ENCODE measurements at regions not wholly inside any gene's neighbourhood (a gene's known extent, or its start where the extent isn't known, plus 50 kb on each side); places are given as distances from the start of the nearest gene placed in this dataset.

- Histone ChIP-seq H3K4me2 (ENCODE audit: low read length) (no peak overlapping the region), H3K4me3 (ENCODE audit: insufficient read depth, low read depth, low read length) (no peak overlapping the region), H4K20me1 (ENCODE audit: insufficient read depth, low read length) (no peaks in the 10 kb centered on the region), H3K36me3 (ENCODE audit: insufficient read depth, low read length) (no peaks in the 10 kb centered on the region), H3K27ac (ENCODE audit: low read depth, low read length) (no peak overlapping the region), H3K9ac (ENCODE audit: low read length) (no peak overlapping the region), H2AFZ (ENCODE audit: low read depth, low read length) (no peak overlapping the region), H3K9me3 (ENCODE audit: insufficient read depth, low read depth, low read length) (no peaks in the 10 kb centered on the region), H3K79me2 (ENCODE audit: insufficient read depth, low read length) (no peaks in the 10 kb centered on the region), H3K4me1 (ENCODE audit: insufficient read depth, low read length) (no peaks in the 10 kb centered on the region), H3K27me3 (ENCODE audit: insufficient read depth, low read length) (no peaks in the 10 kb centered on the region)
- H3K27ac Mint-ChIP-seq (ENCODE audit: unreplicated experiment), result no peak overlapping the region
- H3K9me3 Mint-ChIP-seq (ENCODE audit: unreplicated experiment), result no peaks in the 10 kb centered on the region
- FAIRE-seq, result no peak
- H3K4me1 Mint-ChIP-seq (ENCODE audit: low read depth, unreplicated experiment), result no peaks in the 10 kb centered on the region
- no peaks in the 10 kb centered on the region for H3K27me3 Mint-ChIP-seq (ENCODE audit: low read depth, unreplicated experiment)
- no peaks in the 10 kb centered on the region for H3K36me3 Mint-ChIP-seq (ENCODE audit: low read depth, unreplicated experiment)
- H3K4me3 Mint-ChIP-seq (ENCODE audit: unreplicated experiment), result no peak overlapping the region
- no peak for DNase-seq (ENCODE audit: low read depth)
- no peak for TF ChIP-seq EZH2 (IDR thresholded peaks at IDR 0.05; ENCODE audit: insufficient read depth, low read length)
- TF ChIP-seq, protein P1, sequence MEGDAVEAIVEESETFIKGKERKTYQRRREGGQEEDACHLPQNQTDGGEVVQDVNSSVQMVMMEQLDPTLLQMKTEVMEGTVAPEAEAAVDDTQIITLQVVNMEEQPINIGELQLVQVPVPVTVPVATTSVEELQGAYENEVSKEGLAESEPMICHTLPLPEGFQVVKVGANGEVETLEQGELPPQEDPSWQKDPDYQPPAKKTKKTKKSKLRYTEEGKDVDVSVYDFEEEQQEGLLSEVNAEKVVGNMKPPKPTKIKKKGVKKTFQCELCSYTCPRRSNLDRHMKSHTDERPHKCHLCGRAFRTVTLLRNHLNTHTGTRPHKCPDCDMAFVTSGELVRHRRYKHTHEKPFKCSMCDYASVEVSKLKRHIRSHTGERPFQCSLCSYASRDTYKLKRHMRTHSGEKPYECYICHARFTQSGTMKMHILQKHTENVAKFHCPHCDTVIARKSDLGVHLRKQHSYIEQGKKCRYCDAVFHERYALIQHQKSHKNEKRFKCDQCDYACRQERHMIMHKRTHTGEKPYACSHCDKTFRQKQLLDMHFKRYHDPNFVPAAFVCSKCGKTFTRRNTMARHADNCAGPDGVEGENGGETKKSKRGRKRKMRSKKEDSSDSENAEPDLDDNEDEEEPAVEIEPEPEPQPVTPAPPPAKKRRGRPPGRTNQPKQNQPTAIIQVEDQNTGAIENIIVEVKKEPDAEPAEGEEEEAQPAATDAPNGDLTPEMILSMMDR (IDR thresholded peaks at IDR 0.05; ENCODE audit: insufficient read depth, low read depth, low read length), result no peak
Measured at GRCh38 chr3:117010318-117010717, 300.7 kb downstream of the TUSC7 start.

GRCh38 chr3:117011687-117012250 lies 302.2 kb downstream of the TUSC7 start:
- no peak overlapping the region for H3K4me3 Mint-ChIP-seq (ENCODE audit: unreplicated experiment)
- Histone ChIP-seq H3K9ac (ENCODE audit: low read length) (no peak overlapping the region), H3K79me2 (ENCODE audit: insufficient read depth, low read length) (no peaks in the 10 kb centered on the region), H2AFZ (ENCODE audit: low read depth, low read length) (no peak overlapping the region), H4K20me1 (ENCODE audit: insufficient read depth, low read length) (no peaks in the 10 kb centered on the region), H3K4me3 (ENCODE audit: insufficient read depth, low read depth, low read length) (no peak overlapping the region), H3K4me1 (ENCODE audit: insufficient read depth, low read length) (no peaks in the 10 kb centered on the region), H3K36me3 (ENCODE audit: insufficient read depth, low read length) (no peaks in the 10 kb centered on the region), H3K27ac (ENCODE audit: low read depth, low read length) (no peak overlapping the region), H3K4me2 (ENCODE audit: low read length) (no peak overlapping the region), H3K9me3 (ENCODE audit: insufficient read depth, low read depth, low read length) (no peaks in the 10 kb centered on the region), H3K27me3 (ENCODE audit: insufficient read depth, low read length) (no peaks in the 10 kb centered on the region)
- no peaks in the 10 kb centered on the region for H3K9me3 Mint-ChIP-seq (ENCODE audit: unreplicated experiment)
- H3K4me1 Mint-ChIP-seq (ENCODE audit: low read depth, unreplicated experiment), result no peaks in the 10 kb centered on the region
- DNase-seq (ENCODE audit: low read depth), result no peak
- TF ChIP-seq, protein P1 (IDR thresholded peaks at IDR 0.05; ENCODE audit: insufficient read depth, low read depth, low read length), result no peak
- TF ChIP-seq EZH2 (IDR thresholded peaks at IDR 0.05; ENCODE audit: insufficient read depth, low read length), result no peak
- no peak overlapping the region for H3K27ac Mint-ChIP-seq (ENCODE audit: unreplicated experiment)
- no peaks in the 10 kb centered on the region for H3K36me3 Mint-ChIP-seq (ENCODE audit: low read depth, unreplicated experiment)
- H3K27me3 Mint-ChIP-seq (ENCODE audit: low read depth, unreplicated experiment), result no peaks in the 10 kb centered on the region
- FAIRE-seq, result no peak

DNA sequence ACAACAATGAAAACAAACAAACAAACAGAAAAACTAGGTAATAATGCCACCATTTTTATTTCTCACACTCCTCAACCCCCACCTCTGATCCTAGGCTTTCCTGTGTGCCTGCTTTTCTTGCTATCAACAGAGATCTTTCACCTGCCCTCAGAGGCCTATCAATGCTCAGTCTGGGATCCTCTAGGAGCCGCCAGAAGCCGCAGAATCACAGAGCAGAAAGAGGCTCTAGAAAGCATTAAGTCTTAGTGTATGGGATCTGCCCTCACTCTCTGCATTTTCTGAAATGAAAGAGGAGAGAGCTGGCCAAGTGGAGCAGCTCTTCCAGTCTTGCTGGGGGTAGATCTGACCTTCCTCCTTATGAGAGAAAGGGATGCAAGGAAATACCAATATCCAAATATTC lies 306.8 kb downstream of the TUSC7 start:
- no peak overlapping the region for H3K4me3 Mint-ChIP-seq (ENCODE audit: unreplicated experiment)

More for the DNA sequence above, 306.8 kb downstream of the TUSC7 start:
- Histone ChIP-seq H4K20me1 (ENCODE audit: insufficient read depth, low read length) (no peaks in the 10 kb centered on the region), H3K27me3 (ENCODE audit: insufficient read depth, low read length) (peaks cover 3% of the 10 kb centered on the region), H2AFZ (ENCODE audit: low read depth, low read length) (no peak overlapping the region), H3K4me1 (ENCODE audit: insufficient read depth, low read length) (no peaks in the 10 kb centered on the region), H3K9ac (ENCODE audit: low read length) (no peak overlapping the region), H3K27ac (ENCODE audit: low read depth, low read length) (no peak overlapping the region), H3K4me3 (ENCODE audit: insufficient read depth, low read depth, low read length) (no peak overlapping the region), H3K4me2 (ENCODE audit: low read length) (no peak overlapping the region), H3K79me2 (ENCODE audit: insufficient read depth, low read length) (no peaks in the 10 kb centered on the region), H3K9me3 (ENCODE audit: insufficient read depth, low read depth, low read length) (no peaks in the 10 kb centered on the region), H3K36me3 (ENCODE audit: insufficient read depth, low read length) (no peaks in the 10 kb centered on the region)
- TF ChIP-seq EZH2 (IDR thresholded peaks at IDR 0.05; ENCODE audit: insufficient read depth, low read length), result no peak
- TF ChIP-seq, protein P1 (IDR thresholded peaks at IDR 0.05; ENCODE audit: insufficient read depth, low read depth, low read length), result no peak
- DNase-seq (ENCODE audit: low read depth) (no peak), FAIRE-seq (no peak)
- Mint-ChIP-seq H3K27me3 (ENCODE audit: low read depth, unreplicated experiment) (peaks cover 9% of the 10 kb centered on the region), H3K4me1 (ENCODE audit: low read depth, unreplicated experiment) (peaks cover 1% of the 10 kb centered on the region), H3K36me3 (ENCODE audit: low read depth, unreplicated experiment) (no peaks in the 10 kb centered on the region), H3K9me3 (ENCODE audit: unreplicated experiment) (no peaks in the 10 kb centered on the region), H3K27ac (ENCODE audit: unreplicated experiment) (no peak overlapping the region)

All from astrocyte (in vitro differentiated cells and primary cell).